ENCODE measurements at regions not wholly inside any gene's neighbourhood (a gene's known extent, or its start where the extent isn't known, plus 50 kb on each side); places are given as distances from the start of the nearest gene placed in this dataset.

DNA sequence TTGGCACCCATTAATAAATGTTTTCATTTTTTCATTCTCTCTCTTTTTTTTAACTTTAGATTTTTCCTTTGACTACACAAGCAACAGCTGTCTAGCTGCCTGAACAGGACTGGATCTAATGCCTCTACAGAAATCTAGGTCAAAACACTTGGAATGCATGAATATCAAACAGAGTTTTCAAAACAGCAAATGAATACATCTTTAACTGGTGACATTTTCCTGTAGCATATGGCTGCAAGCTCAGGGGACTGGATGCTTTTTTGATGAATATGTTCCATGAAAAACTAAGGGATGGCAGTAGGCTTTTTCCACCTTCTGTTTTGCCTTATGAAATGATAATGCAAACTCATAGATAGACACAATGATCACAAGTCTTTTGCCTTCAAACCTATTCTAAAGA lies 661.7 kb downstream of the MCTP2 start:
- ChIA-PET POLR2A (interaction anchor here (0.9 kb wide), 1 partner anchor 49 kb away, joined by 3 read pairs; no protein-coding TSS in a partner anchor), CTCF (ENCODE audit: low intra/inter-chr PET ratio, low total read pairs) (no interaction called here)
- Histone ChIP-seq H3K4me2 (ENCODE audit: low read depth, low read length) (no peak overlapping the region), H3K4me3 (replicated peaks in 1 of 3; ENCODE audit: insufficient read depth in 1 of 3, low read depth in 2 of 3, low read length in 3 of 3) (no peak overlapping the region), H3K27me3 (ENCODE audit: control insufficient read depth in 1 of 2, insufficient read depth in 2 of 2, low read length in 2 of 2) (no peaks in the 10 kb centered on the region), H3K27ac (ENCODE audit: extremely low read length, insufficient read depth, low read length) (no peak overlapping the region), H3K4me1 (ENCODE audit: insufficient read depth, low read length) (no peaks in the 10 kb centered on the region), H2AFZ (ENCODE audit: low read length) (no peak overlapping the region), H3K36me3 (replicated peaks in 1 of 2; ENCODE audit: control insufficient read depth in 1 of 2, insufficient read depth in 2 of 2, low read length in 2 of 2) (no peaks in the 10 kb centered on the region), H3K9ac (ENCODE audit: insufficient read depth, low read depth, low read length) (no peak overlapping the region), H3K9me3 (ENCODE audit: low read length) (peaks cover 90% of the 10 kb centered on the region), H3K79me2 (ENCODE audit: insufficient read depth, low read length) (no peaks in the 10 kb centered on the region), H4K20me1 (ENCODE audit: insufficient read depth, low read length) (no peaks in the 10 kb centered on the region)
- DNase-seq (ENCODE audit: low spot score) (no peak), FAIRE-seq (no peak), ATAC-seq (no peak)
- in situ Hi-C loops (cut with HindIII; ENCODE audit: extremely low pct_ligation_motif_present, low pct_unique_long_range_greater_than_20kb) (no loop called here), intact Hi-C loops (cut with micrococcal nuclease; ENCODE audit: unreplicated experiment) (no loop called here)
- BruUV-seq (replicated peaks): no TSS peak
- TF ChIP-seq NR1H2 (CRISPR knock-in tag; IDR thresholded peaks at IDR 0.05; ENCODE audit: borderline replicate concordance, low read depth) (no peak), NONO (IDR thresholded peaks at IDR 0.05) (no peak), NONO (CRISPR knock-in tag; conservative IDR thresholded peaks at IDR 0.05) (no peak), ZNF674 (CRISPR knock-in tag; IDR thresholded peaks at IDR 0.05; ENCODE audit: low read depth) (no peak), ONECUT2 (CRISPR knock-in tag; IDR thresholded peaks at IDR 0.05) (no peak), ZBTB7B (CRISPR knock-in tag; IDR thresholded peaks at IDR 0.05) (no peak), SKI (IDR thresholded peaks at IDR 0.05; ENCODE audit: partially characterized antibody) (no peak), ZBTB1 (CRISPR knock-in tag; IDR thresholded peaks at IDR 0.05; ENCODE audit: borderline replicate concordance) (no peak), SMAD3 (CRISPR knock-in tag; IDR thresholded peaks at IDR 0.05) (no peak)
- TF ChIP-seq, protein P1, sequence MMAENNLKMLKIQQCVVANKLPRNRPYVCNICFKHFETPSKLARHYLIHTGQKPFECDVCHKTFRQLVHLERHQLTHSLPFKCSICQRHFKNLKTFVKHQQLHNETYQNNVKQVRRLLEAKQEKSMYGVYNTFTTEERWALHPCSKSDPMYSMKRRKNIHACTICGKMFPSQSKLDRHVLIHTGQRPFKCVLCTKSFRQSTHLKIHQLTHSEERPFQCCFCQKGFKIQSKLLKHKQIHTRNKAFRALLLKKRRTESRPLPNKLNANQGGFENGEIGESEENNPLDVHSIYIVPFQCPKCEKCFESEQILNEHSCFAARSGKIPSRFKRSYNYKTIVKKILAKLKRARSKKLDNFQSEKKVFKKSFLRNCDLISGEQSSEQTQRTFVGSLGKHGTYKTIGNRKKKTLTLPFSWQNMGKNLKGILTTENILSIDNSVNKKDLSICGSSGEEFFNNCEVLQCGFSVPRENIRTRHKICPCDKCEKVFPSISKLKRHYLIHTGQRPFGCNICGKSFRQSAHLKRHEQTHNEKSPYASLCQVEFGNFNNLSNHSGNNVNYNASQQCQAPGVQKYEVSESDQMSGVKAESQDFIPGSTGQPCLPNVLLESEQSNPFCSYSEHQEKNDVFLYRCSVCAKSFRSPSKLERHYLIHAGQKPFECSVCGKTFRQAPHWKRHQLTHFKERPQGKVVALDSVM (CRISPR knock-in tag; IDR thresholded peaks at IDR 0.05): no peak
- TF ChIP-seq, protein P2, sequence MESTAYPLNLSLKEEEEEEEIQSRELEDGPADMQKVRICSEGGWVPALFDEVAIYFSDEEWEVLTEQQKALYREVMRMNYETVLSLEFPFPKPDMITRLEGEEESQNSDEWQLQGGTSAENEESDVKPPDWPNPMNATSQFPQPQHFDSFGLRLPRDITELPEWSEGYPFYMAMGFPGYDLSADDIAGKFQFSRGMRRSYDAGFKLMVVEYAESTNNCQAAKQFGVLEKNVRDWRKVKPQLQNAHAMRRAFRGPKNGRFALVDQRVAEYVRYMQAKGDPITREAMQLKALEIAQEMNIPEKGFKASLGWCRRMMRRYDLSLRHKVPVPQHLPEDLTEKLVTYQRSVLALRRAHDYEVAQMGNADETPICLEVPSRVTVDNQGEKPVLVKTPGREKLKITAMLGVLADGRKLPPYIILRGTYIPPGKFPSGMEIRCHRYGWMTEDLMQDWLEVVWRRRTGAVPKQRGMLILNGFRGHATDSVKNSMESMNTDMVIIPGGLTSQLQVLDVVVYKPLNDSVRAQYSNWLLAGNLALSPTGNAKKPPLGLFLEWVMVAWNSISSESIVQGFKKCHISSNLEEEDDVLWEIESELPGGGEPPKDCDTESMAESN (CRISPR knock-in tag; conservative IDR thresholded peaks at IDR 0.05): no peak
- TF ChIP-seq, protein P3, sequence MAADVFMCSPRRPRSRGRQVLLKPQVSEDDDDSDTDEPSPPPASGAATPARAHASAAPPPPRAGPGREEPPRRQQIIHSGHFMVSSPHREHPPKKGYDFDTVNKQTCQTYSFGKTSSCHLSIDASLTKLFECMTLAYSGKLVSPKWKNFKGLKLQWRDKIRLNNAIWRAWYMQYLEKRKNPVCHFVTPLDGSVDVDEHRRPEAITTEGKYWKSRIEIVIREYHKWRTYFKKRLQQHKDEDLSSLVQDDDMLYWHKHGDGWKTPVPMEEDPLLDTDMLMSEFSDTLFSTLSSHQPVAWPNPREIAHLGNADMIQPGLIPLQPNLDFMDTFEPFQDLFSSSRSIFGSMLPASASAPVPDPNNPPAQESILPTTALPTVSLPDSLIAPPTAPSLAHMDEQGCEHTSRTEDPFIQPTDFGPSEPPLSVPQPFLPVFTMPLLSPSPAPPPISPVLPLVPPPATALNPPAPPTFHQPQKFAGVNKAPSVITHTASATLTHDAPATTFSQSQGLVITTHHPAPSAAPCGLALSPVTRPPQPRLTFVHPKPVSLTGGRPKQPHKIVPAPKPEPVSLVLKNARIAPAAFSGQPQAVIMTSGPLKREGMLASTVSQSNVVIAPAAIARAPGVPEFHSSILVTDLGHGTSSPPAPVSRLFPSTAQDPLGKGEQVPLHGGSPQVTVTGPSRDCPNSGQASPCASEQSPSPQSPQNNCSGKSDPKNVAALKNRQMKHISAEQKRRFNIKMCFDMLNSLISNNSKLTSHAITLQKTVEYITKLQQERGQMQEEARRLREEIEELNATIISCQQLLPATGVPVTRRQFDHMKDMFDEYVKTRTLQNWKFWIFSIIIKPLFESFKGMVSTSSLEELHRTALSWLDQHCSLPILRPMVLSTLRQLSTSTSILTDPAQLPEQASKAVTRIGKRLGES (CRISPR knock-in tag; IDR thresholded peaks at IDR 0.05; ENCODE audit: borderline replicate concordance): no peak
- TF ChIP-seq, protein P4, sequence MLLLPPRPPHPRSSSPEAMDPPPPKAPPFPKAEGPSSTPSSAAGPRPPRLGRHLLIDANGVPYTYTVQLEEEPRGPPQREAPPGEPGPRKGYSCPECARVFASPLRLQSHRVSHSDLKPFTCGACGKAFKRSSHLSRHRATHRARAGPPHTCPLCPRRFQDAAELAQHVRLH (CRISPR knock-in tag; IDR thresholded peaks at IDR 0.05; ENCODE audit: borderline replicate concordance, low read depth): no peak
- TF ChIP-seq, protein P5, sequence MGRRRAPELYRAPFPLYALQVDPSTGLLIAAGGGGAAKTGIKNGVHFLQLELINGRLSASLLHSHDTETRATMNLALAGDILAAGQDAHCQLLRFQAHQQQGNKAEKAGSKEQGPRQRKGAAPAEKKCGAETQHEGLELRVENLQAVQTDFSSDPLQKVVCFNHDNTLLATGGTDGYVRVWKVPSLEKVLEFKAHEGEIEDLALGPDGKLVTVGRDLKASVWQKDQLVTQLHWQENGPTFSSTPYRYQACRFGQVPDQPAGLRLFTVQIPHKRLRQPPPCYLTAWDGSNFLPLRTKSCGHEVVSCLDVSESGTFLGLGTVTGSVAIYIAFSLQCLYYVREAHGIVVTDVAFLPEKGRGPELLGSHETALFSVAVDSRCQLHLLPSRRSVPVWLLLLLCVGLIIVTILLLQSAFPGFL (CRISPR knock-in tag; IDR thresholded peaks at IDR 0.05): no peak
